OCI-LY3 (cell line): ENCODE measurements at regions not wholly inside any gene's neighbourhood (a gene's known extent, or its start where the extent isn't known, plus 50 kb on each side); places are given as distances from the start of the nearest gene placed in this dataset.

Source experiments
- H2AFZ ChIP-seq: fragments of 200-600, 300-600 bp; shearing (Covaris generic); 2 replicates; pipeline ENCODE4 v1.6.0; 2014; ENCODE audit warnings: antibody characterized with exemption, low read depth, low read length
- H3K27ac ChIP-seq: fragments of 200-600, 300-600 bp; sonication (generic); 2 replicates; pipeline ENCODE4 v1.5.1; 2014; ENCODE audit warnings: mild to moderate bottlenecking, low read length, moderate library complexity, mixed read lengths
- H3K27me3 ChIP-seq: fragments of 200-600, 300-600 bp; sonication (generic); 2 replicates; pipeline ENCODE4 v1.6.1; 2014; ENCODE audit warnings: low read depth, low read length, mixed read lengths
- H3K36me3 ChIP-seq: fragments of 200-600, 300-600 bp; sonication (generic); replicated peaks from 2 replicates; pipeline ENCODE3; 2014; ENCODE audit warnings: low read depth, low read length, mixed read lengths
- H3K4me1 ChIP-seq: fragments of 300-600, 200-600 bp; sonication (generic); 2 replicates; pipeline ENCODE4 v1.6.1; 2014; ENCODE audit warnings: low read length, mixed read lengths
- H3K4me2 ChIP-seq: fragments of 200-600, 300-600 bp; sonication (generic); 2 replicates; pipeline ENCODE4 v1.6.1; 2014; ENCODE audit warnings: low read length, mixed read lengths
- H3K4me3 ChIP-seq: fragments of 300-600, 200-600 bp; sonication (generic); 2 replicates; pipeline ENCODE4 v1.5.1; 2014; ENCODE audit warnings: antibody characterized with exemption, mild to moderate bottlenecking, low read length, moderate library complexity
- H3K79me2 ChIP-seq: fragments of 300-600, 200-600 bp; shearing (Covaris generic); 2 replicates; pipeline ENCODE4 v1.6.1; 2014; ENCODE audit warnings: mild to moderate bottlenecking, low read length, mixed read lengths
- H3K9ac ChIP-seq: fragments of 300-600, 200-600 bp; shearing (Covaris generic); 2 replicates; pipeline ENCODE4 v1.6.0; 2014; ENCODE audit warnings: mild to moderate bottlenecking, low read length, moderate library complexity
- H3K9me3 ChIP-seq: fragments of 200-600, 300-600 bp; shearing (Covaris generic); 2 replicates; pipeline ENCODE4 v1.6.1; 2014; ENCODE audit warnings: low read length, mixed read lengths; ENCODE audit not compliant: insufficient read depth
- H4K20me1 ChIP-seq: fragments of 200-600, 300-600 bp; sonication (generic); 2 replicates; pipeline ENCODE4 v1.6.1; 2016; ENCODE audit warnings: low read length, mixed read lengths; ENCODE audit not compliant: insufficient read depth
- CTCF ChIP-seq: fragments of 200-600, 300-600 bp; sonication (generic); IDR thresholded peaks from 2 replicates; pipeline ENCODE4 v1.5.1; 2014; ENCODE audit warnings: antibody characterized with exemption, low read length, low read depth
- EZH2phosphoT487 ChIP-seq: fragments of 200-600 bp; shearing (Covaris generic); IDR thresholded peaks from 2 replicates; pipeline ENCODE4 v1.6.1; 2018; ENCODE audit warnings: antibody characterized with exemption, mixed run types, low read depth

DNA sequence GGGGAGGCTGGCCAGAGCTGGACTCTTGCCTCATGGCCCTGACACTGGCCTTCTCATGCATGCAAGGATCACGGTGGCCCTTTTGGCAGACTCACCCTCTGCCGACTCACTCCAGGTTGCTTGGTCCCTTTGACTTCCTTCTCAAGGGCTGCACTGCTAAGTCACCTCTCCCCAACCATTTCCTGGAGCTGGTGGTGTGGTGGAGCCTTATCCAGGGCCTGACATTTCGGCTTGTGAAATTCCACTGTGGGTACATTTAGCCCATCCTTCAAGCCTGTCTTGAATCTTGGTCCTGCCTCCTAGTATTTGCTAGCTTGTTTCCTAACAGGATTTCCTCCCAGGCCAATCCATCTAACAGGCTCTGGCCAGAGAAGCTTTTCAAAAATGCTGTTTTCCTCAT, 52.6 kb upstream of the JUN start:
- Histone ChIP-seq H3K27ac (no peak overlapping the region), H3K4me2 (no peak overlapping the region), H2AFZ (no peak overlapping the region), H3K79me2 (no peaks in the 10 kb centered on the region), H3K4me1 (no peaks in the 10 kb centered on the region), H3K27me3 (no peaks in the 10 kb centered on the region), H3K36me3 (no peaks in the 10 kb centered on the region), H4K20me1 (no peaks in the 10 kb centered on the region), H3K9me3 (no peaks in the 10 kb centered on the region), H3K9ac (no peak overlapping the region), H3K4me3 (no peak overlapping the region)
- no peak for TF ChIP-seq EZH2phosphoT487

GRCh38 chr1:58837886-58838285, 54.0 kb upstream of the JUN start:
- no peak overlapping the region for H3K4me2 ChIP-seq
- TF ChIP-seq EZH2phosphoT487 (no peak), CTCF (no peak)
- H3K27ac ChIP-seq = no peak overlapping the region
- H3K27me3 ChIP-seq = no peaks in the 10 kb centered on the region
- no peak overlapping the region for H3K9ac ChIP-seq
- no peaks in the 10 kb centered on the region for H3K79me2 ChIP-seq
- H4K20me1 ChIP-seq = no peaks in the 10 kb centered on the region
- H2AFZ ChIP-seq = no peak overlapping the region
- H3K4me3 ChIP-seq = no peak overlapping the region
- no peaks in the 10 kb centered on the region for H3K4me1 ChIP-seq
- H3K36me3 ChIP-seq = no peaks in the 10 kb centered on the region
- H3K9me3 ChIP-seq = no peaks in the 10 kb centered on the region

GRCh38 chr1:58839147-58839795, 55.4 kb upstream of the JUN start:
- H3K4me1 ChIP-seq = no peaks in the 10 kb centered on the region
- TF ChIP-seq EZH2phosphoT487 (no peak), CTCF (no peak)
- no peaks in the 10 kb centered on the region for H3K27me3 ChIP-seq
- H2AFZ ChIP-seq = no peak overlapping the region
- H3K4me2 ChIP-seq = no peak overlapping the region
- H3K4me3 ChIP-seq = no peak overlapping the region
- no peaks in the 10 kb centered on the region for H3K9me3 ChIP-seq
- H3K9ac ChIP-seq = no peak overlapping the region
- no peaks in the 10 kb centered on the region for H4K20me1 ChIP-seq
- no peak overlapping the region for H3K27ac ChIP-seq
- H3K36me3 ChIP-seq = no peaks in the 10 kb centered on the region
- H3K79me2 ChIP-seq = no peaks in the 10 kb centered on the region

GRCh38 chr1:58839846-58840835, 56.3 kb upstream of the JUN start:
- Histone ChIP-seq H3K27me3 (no peaks in the 10 kb centered on the region), H3K27ac (no peak overlapping the region), H3K4me1 (no peaks in the 10 kb centered on the region), H4K20me1 (no peaks in the 10 kb centered on the region), H2AFZ (no peak overlapping the region), H3K4me3 (no peak overlapping the region), H3K4me2 (no peak overlapping the region), H3K79me2 (no peaks in the 10 kb centered on the region), H3K36me3 (no peaks in the 10 kb centered on the region), H3K9ac (no peak overlapping the region), H3K9me3 (no peaks in the 10 kb centered on the region)
- TF ChIP-seq EZH2phosphoT487 (no peak), CTCF (no peak)
